Stimulated activated CD4-positive, alpha-beta T cell treated with anti-CD3 and anti-CD28 coated beads, TNF-alpha, amount 100 ng/mL, for 24 hours (primary cell): ENCODE measurements at regions not wholly inside any gene's neighbourhood (a gene's known extent, or its start where the extent isn't known, plus 50 kb on each side); places are given as distances from the start of the nearest gene placed in this dataset.
"Not testable (repeated sequence)": the region's sequence is repeated elsewhere in the genome, so short reads cannot be mapped to it uniquely, and the experiment has no call there.

Source experiments
- DNase-seq, 3 experiments: peaks; one replicate each; pipeline ENCODE4 v3.0.0-alpha.2; 2020; ENCODE audit warnings: low read depth in 3 of 3

DNA sequence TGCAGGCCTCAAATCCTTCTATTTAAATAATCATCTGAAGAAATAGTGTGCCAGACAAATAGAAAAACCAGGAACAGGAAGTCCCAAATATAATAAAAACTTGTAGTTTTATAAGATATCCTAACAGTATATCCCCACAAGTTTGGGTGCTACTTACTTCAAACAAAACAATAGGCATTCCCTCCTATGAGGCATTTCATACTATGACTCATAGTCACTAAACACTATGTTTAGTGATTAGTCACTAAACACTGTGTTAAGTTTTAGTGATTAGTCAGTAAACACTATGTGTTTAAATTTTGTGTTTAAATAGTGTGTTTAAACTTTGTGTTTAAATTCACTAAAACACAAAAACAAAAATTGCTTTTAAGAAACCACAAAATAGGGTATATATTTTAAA lies 407.0 kb upstream of the CDH19 start:
- no peak for DNase-seq

DNA sequence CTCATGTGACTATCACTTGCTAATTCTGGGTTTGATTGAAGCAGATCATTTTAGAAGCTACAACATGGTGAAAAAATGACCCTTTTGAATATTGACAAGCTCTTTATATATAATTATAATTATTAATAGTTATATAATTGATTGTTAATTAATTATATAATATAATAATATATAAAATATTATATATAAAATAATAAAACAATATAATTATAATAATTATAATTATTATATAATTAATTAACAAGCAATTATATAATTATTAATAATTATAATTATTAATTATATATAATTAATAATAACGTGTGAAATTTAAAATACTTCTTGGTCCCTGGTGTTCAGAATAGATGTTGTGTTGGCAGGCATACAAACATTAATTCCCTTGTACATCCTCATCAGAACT lies 404.1 kb upstream of the CDH19 start:
- no peak for DNase-seq

DNA sequence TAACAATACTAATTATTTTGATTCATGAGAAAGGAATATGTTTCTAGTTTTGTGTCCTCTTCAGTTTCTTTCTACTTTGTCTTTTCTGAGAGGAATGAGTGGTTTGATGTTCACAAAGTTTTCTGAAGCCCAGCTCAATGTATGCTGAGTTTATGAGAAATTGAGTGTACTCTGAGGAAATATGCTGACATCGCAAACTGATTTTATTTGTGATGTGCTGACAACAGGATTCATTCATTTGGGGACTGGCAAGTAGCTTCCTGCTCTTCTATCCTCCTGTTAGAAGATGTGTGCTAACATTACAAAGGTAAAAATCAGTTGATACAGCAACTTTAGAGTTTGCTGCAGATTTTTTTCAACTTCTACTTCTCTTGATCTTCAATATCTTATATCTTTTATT lies 403.2 kb upstream of the CDH19 start:
- no peak for DNase-seq

DNA sequence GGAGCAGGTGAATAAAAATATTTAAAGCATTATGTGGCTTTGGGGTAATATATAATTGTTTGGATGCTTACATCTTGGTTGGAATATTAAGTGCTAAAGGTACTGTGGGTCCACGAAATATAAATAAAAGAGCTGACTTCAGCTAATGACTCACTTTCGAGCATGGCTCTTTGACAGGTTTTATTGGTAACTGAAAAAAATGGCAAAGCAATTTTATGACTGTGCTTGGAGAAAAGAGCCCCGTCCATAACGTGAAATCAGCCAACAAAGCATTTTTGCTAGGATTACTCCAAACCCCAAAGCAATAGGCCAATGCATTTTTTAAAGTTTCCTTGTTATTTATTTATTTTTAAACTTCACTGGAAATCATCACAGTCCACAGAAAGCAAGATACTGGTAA lies 397.2 kb upstream of the CDH19 start:
- no peak for DNase-seq

DNA sequence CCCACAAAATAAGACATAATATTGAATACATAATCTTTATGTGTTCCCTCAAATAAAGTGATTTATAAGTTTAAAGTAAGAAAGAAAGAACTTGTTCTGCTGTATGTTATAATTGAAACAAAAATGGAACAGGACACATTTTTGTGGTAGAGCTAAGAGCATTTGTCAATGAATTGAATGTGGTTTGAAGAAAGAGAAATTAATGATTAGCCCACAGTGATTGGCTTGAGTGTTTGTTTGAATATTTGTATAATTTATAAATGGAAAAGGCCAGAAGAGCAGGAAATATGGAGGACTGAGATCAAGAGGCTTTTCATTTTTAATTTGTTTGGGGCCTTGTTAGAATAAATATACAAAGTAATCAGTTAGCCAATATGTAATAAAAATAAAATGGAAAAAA lies 395.1 kb upstream of the CDH19 start:
- no peak for DNase-seq

DNA sequence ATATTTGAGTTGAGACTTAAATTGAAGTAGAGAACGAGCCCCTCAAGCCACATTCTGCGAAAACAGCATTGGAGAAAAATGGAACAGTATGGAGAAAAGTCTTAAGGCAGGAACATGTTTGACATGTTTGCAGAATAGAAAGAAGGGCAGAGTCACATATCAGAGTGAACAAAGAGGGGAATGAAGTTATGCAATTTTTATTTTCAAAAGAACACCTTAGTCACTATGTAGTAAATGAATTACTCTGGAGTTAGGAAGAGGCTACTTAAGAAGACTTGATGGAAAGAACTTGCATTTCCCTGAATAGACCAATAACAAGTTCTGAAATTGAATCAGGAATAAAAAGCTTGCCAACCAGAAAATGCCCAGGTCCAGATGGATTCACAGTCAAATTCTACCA lies 391.4 kb upstream of the CDH19 start:
- DNase-seq, result no peak

DNA sequence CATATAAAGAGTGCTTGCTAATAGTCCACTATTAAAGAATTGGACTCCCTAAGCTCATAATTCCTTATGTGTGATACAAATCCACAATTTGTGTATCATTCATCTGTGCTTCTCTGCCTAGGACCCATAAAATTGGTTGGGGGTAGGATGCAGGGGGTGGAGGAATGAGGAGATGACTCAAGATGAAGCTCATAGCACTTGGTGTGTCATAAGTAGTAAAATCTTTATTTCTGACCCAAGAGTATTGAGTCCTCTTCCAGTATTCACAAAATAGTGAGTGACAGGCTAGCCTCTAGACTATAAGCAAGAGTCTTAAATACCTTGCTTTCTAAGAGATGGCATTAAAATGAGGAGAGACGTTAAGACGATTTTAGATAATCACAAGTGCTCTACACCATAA lies 390.9 kb upstream of the CDH19 start:
- no peak for DNase-seq

DNA sequence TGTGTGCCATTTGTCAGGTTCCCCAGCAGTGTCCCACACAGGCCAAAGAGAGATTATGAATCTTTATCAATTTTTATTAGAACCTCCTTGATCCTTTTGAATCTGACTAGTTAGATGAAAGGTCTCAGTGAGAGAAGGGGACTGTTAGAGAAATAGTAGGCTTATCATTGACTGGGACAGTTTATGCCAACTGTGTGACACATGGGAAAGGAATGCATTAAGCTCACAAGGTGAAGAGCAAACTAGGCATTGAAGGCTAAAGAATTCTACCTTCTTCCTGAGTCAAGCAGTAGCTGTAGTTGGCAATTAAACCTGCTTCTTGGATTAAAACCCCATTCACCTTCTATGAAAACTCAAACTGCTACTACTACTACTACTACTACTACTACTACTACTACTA lies 389.6 kb upstream of the CDH19 start:
- DNase-seq, result no peak

DNA sequence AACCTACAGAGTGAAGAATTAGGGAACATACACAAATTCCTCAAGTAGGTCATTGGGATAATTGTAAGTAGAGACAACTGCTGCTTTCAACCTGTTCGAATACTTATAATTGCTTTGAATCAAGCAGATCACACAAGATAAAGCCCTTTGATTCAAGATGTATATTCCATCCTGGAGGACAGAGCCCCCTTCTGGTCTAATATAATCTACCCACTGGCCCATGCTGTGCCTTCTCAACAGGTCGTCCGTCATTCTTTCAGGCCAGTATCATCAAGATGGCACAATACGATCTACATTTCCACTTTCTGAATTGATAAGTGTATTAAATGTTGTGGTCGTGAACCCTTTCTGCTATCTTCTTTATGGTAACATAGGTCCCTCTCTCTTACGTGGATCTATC lies 387.0 kb upstream of the CDH19 start:
- DNase-seq, result no peak

DNA sequence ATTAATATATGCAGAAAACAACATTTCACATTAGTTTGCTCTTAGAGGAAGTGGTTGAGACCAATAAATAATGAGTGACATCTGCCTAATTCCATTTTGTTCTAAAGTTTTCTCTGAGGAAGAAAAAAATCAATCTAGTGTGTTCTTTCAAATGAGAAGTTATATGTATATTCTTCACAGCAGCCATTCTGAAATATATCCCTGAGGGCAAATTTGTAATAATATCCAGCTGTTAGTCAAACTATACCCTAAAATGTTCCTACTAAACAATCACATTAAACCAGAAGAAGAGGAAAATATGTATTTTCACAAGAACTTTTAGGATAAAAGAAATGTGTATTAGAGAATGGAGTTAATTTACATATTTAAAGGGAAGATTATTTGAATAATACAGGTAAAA lies 375.1 kb upstream of the CDH19 start:
- DNase-seq, result no peak

DNA sequence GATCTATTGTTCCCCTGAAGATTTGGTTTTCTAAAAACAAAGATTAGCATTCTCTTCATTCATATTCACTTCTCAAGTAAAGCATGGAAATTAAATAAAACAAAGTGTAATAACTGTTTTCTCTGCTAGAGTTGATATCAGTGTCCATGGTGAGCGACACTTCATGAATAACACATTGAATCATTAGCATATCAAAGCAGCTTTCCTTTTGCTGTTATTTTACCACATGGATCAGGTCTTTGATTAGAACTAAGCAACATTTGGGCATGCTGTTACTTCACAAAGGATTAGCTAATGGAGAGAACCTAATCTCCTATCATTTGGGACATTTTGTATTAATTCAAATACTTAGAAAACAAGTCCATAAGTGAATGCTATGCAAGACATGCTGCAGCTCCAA lies 368.8 kb upstream of the CDH19 start:
- DNase-seq, result no peak

DNA sequence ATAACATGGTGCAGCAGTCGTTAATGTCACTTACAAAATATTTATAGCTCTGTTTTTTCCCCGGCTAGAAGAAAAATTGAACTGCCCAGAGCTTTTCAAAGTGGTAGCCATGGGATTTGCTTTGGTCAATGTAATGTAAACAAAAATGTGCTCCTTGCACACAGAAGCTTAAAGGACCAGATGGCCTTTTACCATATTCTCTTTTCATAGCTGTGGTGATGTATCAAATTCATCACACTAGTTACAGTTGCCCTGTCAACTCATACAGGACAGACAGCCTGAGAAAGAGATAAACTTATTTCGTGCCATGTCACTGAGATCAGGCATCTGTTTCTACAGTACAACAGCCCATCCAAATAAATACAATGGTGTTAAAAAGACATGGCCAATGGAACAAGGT lies 368.1 kb upstream of the CDH19 start:
- no peak for DNase-seq

DNA sequence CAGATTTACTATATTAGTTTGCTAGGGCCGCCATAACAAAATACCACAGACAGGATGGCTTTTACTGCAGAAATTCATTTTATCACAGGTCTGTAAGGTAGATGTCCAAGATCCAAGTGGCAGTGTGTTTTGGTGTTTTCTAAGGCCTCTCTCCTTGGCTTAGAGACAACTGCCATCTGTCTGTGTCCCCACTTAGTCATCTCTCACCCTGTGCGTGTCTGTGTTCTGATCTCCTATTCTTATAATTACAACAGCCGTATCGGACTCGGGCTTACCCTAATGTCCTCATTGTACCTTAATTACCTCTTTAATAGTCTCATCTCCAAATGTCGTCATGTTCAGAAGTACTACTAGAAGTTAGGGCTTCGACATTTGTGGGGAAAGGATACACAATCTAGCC lies 362.3 kb upstream of the CDH19 start:
- DNase-seq, result no peak

DNA sequence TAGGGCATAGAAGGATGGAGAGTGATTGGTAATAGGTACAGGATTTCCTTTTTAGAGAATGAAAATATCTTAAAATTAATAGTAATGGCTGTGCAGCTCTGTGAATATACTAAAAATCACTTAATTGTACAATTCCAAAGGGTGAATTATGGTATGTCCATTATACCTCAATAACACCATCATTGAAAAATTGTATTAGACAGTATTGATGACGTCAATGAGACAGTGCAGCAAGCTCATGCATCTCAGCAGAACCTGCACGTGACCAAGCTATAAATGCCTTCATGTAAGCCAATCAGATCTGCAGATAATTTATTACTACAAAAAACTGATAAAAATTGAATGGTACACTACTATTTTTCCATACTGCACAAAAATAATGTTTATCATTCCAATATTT lies 354.4 kb upstream of the CDH19 start:
- DNase-seq, result no peak

DNA sequence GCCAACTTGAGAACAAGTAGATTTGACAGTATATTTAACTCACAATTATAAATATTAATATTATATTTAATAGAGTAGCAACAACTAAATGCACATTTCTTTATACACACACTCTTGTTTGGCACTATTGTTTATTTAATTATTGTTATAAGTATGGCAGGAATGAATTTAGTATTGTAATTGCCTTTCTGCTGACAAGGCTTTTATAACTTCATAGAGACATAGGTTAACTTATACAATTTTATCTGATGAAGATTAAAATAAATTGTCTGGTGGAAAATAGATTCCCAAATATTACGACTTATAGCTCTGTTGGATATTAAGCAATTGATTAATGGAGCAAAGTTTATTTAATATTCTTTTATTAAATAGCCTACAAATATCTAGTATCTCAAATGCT lies 347.9 kb upstream of the CDH19 start:
- DNase-seq, result no peak

DNA sequence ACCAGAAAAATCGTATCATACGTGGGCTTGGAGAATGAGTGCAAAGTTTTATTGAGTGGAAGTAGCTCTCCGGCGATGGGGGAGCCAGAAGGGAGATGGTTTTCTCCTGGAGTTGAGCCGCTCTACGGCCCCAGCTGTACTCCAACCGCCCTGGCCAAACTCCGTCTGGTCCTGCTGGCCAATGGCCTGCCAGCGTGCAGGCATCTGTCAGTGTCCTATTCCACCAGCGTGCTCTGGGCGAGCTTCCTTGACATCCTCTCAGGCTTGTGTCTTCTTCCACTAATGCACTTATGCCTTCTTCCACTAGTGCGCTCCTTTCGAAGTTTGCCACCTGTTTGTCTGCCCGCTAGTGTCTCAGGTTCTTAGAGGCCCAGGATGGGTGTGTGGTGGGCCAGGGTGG lies 345.5 kb upstream of the CDH19 start:
- DNase-seq, result no peak

DNA sequence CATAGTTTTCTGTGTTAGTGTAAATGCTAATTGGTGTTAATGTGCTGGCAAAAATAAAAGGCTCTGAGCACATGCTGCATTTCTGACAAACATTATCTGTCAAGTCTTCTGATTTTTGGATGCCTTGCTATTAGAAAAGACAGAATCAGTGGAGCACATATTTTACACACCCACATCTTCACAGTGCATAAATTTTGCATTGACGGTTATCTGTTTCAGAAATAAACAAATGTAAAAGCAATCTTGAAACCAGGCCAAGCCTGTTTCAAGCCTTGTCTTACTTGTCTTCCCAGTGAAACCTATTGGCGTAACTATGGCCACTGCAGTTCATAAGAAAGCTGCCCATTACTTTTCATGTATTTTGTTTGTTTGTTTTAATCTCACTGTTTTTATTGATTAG lies 333.7 kb upstream of the CDH19 start:
- DNase-seq, result no peak

DNA sequence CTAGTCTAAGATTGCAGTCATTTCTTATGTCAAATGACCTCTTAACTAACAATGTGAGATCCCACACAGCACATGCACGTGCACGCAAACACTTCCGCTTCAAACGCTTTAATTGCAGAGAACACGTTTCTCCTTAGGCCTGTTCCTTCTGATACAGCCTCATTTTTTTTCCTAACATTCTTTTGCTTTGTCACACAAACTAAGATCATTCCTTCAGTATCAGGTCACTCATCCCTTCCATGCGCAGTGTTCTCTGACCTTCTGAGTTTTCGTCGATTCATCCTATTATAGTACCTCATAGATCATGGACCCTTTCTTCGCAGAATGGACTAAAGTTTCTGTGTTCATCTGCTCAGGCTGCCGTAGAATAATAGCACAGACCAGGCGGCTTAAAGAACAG lies 327.1 kb upstream of the CDH19 start:
- no peak for DNase-seq

DNA sequence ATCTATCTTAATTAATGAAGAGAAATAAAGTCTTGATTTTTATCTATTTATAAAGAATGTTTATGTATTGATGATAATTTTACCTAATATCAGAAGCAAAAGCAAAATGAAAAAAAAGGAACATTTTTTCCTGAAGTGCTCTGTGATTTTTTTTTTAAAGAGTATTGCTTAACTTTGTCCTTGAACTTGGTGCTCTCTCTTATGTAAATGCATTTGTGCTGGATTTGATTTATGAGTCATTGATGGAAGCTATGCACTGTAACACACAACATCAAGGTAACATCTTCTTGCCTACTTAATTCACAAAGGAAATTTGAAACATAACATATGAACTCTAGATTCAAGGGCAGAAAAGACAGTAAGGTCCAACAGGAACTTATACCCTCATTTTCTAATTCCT lies 312.9 kb upstream of the CDH19 start:
- DNase-seq, result no peak

DNA sequence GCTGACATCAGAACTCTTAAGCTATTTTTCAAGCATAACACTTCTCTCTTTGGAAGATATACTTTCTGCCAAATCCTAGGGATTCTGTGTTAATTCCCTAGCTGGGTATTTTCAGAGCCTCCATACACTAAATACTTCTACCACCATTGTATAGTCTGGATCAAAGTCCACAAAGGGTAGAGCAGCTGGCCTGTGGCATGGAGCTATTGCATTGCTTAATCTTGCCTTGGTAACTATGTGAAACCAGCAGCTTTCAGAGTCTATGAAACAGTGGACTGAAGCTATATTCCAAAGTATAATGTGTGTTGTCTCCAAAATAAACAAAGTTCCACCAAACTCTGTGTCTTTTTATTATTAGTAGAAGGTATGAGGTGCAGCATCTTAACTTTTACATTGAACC lies 296.9 kb upstream of the CDH19 start:
- DNase-seq, result no peak

DNA sequence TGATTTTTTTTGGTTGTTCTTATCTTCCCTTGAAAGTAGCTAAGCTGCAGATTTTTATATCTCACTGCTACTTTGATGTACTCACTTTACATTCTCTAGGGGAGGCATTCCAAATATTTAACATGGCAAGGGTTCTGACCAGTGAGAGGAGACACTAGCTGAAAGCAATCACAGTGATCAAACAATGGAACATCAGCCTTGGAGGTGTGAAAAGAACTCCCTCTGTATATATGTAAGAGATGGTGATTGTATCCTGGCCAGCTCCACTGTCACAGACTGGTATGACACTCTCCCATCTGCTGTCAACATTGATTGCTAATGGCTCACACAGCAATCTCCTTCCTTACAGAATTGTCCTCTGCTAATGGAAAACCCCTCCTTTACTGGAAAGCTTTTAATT lies 291.7 kb upstream of the CDH19 start:
- no peak for DNase-seq

DNA sequence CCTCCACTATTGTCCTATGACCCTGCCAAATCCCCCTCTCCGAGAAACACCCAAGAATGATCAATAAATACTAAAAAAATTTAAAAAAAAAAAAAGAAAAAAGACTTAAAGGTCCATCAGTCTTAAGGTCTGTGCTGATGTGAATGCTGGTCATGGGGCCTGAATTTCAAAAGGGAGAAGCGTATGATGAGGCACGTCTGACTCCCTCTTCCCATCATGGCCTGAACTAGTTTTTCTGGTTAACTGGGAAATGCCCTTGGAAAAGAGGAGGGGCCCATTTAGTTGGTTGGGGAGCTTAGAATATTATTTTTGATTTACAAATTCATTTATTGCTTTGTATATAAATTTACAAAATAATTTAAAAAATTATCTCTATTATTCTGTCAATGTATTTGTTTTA lies 291.0 kb upstream of the CDH19 start:
- no peak for DNase-seq

DNA sequence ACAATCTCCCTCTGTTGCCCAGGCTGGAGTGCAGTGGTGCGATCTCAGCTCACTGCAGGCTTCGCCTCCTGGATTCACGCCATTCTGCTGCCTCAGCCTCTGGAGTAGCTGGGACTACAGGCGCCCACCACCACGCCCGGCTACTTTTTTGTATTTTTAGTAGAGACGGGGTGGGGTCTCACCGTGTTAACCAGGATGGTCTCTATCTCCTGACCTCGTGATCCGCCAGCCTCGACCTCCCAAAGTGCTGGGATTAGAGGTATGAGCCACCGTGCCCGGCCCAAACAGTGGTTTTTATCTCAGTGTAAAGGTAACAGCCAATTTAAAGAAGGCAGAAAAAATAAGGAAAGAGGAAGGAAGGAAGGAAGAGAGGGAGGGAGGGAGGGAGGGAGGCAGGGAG lies 288.5 kb upstream of the CDH19 start:
- not testable (repeated sequence) for DNase-seq

DNA sequence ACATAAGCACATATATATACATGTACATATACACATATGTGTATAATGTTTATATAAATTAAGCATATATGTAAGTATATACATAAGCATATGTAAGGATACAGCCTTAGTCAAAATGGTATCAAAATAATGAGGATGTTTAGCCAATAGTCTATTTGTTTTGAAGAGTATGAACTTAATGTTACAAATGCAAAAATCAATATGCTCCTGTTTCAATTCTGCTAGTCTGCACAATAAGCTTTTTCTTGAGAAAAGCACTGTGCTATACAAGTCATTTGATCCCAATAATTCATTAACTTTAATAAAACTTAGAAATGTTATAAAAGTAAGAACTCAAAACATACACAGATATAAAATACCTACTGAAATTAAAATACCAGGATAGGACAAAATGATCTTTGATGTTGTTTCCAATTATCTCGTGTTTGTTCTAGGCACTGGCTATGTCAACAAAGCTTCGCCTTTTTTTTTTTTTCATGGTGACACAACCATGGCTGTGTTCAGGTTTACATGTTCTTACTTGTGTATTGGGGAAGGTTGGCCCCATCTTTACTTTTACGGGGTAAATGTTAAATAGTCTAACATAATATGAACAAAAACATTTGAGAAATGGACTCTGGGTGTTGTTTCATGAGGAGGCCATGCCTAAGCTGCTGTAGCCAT lies 271.1 kb upstream of the CDH19 start:
- no peak for DNase-seq

DNA sequence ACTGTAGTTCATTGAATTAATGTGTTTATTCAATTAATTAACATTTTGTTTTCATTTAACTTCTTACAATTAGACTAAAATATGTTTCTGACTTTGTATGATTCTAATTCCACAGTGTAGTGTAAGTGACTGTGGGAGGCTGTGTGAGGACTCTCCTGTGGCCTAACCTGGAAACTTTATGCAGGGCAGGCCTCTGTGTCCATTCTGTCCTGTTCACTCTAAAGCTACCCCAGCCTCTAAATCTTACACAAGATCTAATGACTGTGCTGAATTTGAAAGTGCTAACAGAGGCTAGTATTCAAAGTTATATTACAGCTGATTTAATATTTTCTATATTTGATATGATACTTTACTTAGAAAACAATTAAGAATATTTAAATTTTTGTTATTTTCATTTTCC lies 270.5 kb upstream of the CDH19 start:
- no peak for DNase-seq
